H1 (cell line): ENCODE measurements at regions not wholly inside any gene's neighbourhood (a gene's known extent, or its start where the extent isn't known, plus 50 kb on each side); places are given as distances from the start of the nearest gene placed in this dataset.
A peak's percentile ranks its signal among the peaks of the same experiment; 100 is the strongest.

Experiments used
- CTCF ChIA-PET: fragments of 300-600 bp; sonication (Branson Sonifier 250); formaldehyde crosslinking; loops from one replicate; lab custom pipeline; 2021; ENCODE audit not compliant: partially characterized antibody; lab: Charles Lee
- POLR2A ChIA-PET: fragments of 300-600 bp; sonication (Branson Sonifier 250); formaldehyde crosslinking; loops from one replicate; lab custom pipeline; 2021; ENCODE audit warnings: inconsistent platforms; ENCODE audit not compliant: partially characterized antibody; lab: Charles Lee
- DNase-seq, 2 experiments: peaks; one replicate each; pipeline versions ENCODE4 v3.0.0 to v3.0.0-alpha.2; 2010 to 2022; ENCODE audit warnings: low spot score in 2 of 2, low read depth in 1 of 2, mixed read lengths in 1 of 2
- FAIRE-seq: peaks from 2 replicates; lab custom pipeline; 2011; peaks lifted over from hg19 to GRCh38; lab: Jason Lieb, UNC
- H2AFZ ChIP-seq: 2 replicates; pipeline ENCODE4 v1.8.1; 2012; ENCODE audit warnings: low read length, inconsistent platforms
- H2AK5ac ChIP-seq: 2 replicates; pipeline ENCODE4 v1.6.1; 2013; ENCODE audit warnings: low read depth, low read length
- H2BK120ac ChIP-seq: replicated peaks from 2 replicates; pipeline ENCODE3; 2013; ENCODE audit warnings: low read depth, low read length, inconsistent platforms
- H2BK12ac ChIP-seq: 2 replicates; pipeline ENCODE4 v1.6.1; 2013; ENCODE audit warnings: low read depth, low read length
- H2BK15ac ChIP-seq: 2 replicates; pipeline ENCODE4 v1.6.1; 2013; ENCODE audit warnings: low read length
- H2BK20ac ChIP-seq: 2 replicates; pipeline ENCODE4 v1.6.1; 2013; ENCODE audit warnings: low read length
- H2BK5ac ChIP-seq: 2 replicates; pipeline ENCODE4 v1.6.1; 2013; ENCODE audit warnings: low read depth, low read length
- H3K14ac ChIP-seq: 2 replicates; pipeline ENCODE4 v1.6.1; 2013; ENCODE audit warnings: inconsistent platforms; ENCODE audit not compliant: insufficient read length
- H3K18ac ChIP-seq: 2 replicates; pipeline ENCODE4 v1.6.1; 2013; ENCODE audit warnings: low read length; ENCODE audit errors: extremely low read depth
- H3K23ac ChIP-seq: 2 replicates; pipeline ENCODE4 v1.6.1; 2013; ENCODE audit warnings: inconsistent platforms; ENCODE audit not compliant: insufficient read length
- H3K23me2 ChIP-seq: 2 replicates; pipeline ENCODE4 v1.6.1; 2013; ENCODE audit warnings: low read depth, low read length
- H3K27ac ChIP-seq: 2 replicates; pipeline ENCODE4 v1.6.1; 2011; ENCODE audit warnings: low read depth, low read length, inconsistent platforms
- H3K27me3 ChIP-seq, 4 experiments: replicated peaks in 1 of 4; 1 replicate in 1 of 4; 2 replicates in 3 of 4; pipeline versions ENCODE4 v1.6.1 to v1.8.1; 2011 to 2013; ENCODE audit warnings: low read length in 3 of 4, mild to moderate bottlenecking in 3 of 4, inconsistent platforms in 2 of 4, mixed read lengths in 2 of 4, moderate library complexity in 1 of 4; ENCODE audit not compliant: control insufficient read depth in 3 of 4, insufficient read depth in 3 of 4; ENCODE audit errors: extremely low read depth in 1 of 4
- H3K36me3 ChIP-seq, 4 experiments: 2 replicates each; pipeline versions ENCODE4 v1.6.1 to v1.8.1; 2011 to 2013; ENCODE audit warnings: mild to moderate bottlenecking in 4 of 4, low read length in 3 of 4, moderate library complexity in 2 of 4, control low read depth in 1 of 4, inconsistent platforms in 1 of 4; ENCODE audit not compliant: insufficient read depth in 4 of 4, control insufficient read depth in 2 of 4
- H3K4ac ChIP-seq: replicated peaks from 2 replicates; pipeline ENCODE3; 2013; ENCODE audit warnings: low read length, low read depth, mixed read lengths, inconsistent platforms; ENCODE audit not compliant: insufficient read length
- H3K4me1 ChIP-seq, 4 experiments: replicated peaks in 1 of 4; 1 replicate in 1 of 4; 2 replicates in 3 of 4; pipeline versions ENCODE4 v1.6.1 to v1.8.1; 2011 to 2013; ENCODE audit warnings: low read length in 3 of 4, inconsistent platforms in 2 of 4, mixed read lengths in 1 of 4; ENCODE audit not compliant: insufficient read depth in 4 of 4, control insufficient read depth in 3 of 4
- H3K4me2 ChIP-seq, 2 experiments: 2 replicates each; pipeline versions ENCODE4 v1.6.1 to v1.8.1; 2011 to 2013; ENCODE audit warnings: low read depth in 2 of 2, low read length in 2 of 2, control low read depth in 1 of 2, inconsistent platforms in 1 of 2, mild to moderate bottlenecking in 1 of 2; ENCODE audit not compliant: insufficient read depth in 1 of 2
- H3K4me3 ChIP-seq, 4 experiments: fragments of 200-600, 300-600 bp in 1 of 4; sonication (generic), shearing (Covaris generic), sonication (Bioruptor Twin) in 1 of 4; 2 replicates each; pipeline versions ENCODE4 v1.5.1 to v1.8.1; 2011 to 2016; ENCODE audit warnings: low read length in 4 of 4, low read depth in 3 of 4, control low read depth in 2 of 4, inconsistent platforms in 2 of 4, mild to moderate bottlenecking in 2 of 4, mixed read lengths in 1 of 4, moderate library complexity in 1 of 4; ENCODE audit not compliant: insufficient read depth in 2 of 4; ENCODE audit errors: extremely low read depth in 1 of 4
- H3K56ac ChIP-seq: replicated peaks from 2 replicates; pipeline ENCODE3; 2013; ENCODE audit warnings: low read depth, mild to moderate bottlenecking, mixed read lengths, low read length, inconsistent platforms; ENCODE audit not compliant: insufficient read length
- H3K79me1 ChIP-seq: 2 replicates; pipeline ENCODE4 v1.6.1; 2013; ENCODE audit warnings: low read depth, low read length, control low read depth
- H3K79me2 ChIP-seq, 2 experiments: 2 replicates each; pipeline versions ENCODE4 v1.6.1 to v1.8.1; 2012 to 2013; ENCODE audit warnings: low read length in 2 of 2, mild to moderate bottlenecking in 2 of 2, inconsistent platforms in 1 of 2; ENCODE audit not compliant: insufficient read depth in 2 of 2, control insufficient read depth in 1 of 2
- H3K9ac ChIP-seq, 4 experiments: replicated peaks in 1 of 4; 1 replicate in 1 of 4; 2 replicates in 3 of 4; pipeline versions ENCODE4 v1.6.1 to v1.8.1; 2011 to 2013; ENCODE audit warnings: low read depth in 3 of 4, low read length in 3 of 4, control low read depth in 2 of 4, mild to moderate bottlenecking in 2 of 4, moderate library complexity in 2 of 4, inconsistent platforms in 1 of 4; ENCODE audit errors: extremely low read depth in 1 of 4
- H3K9me3 ChIP-seq, 2 experiments: 2 replicates each; pipeline versions ENCODE4 v1.6.1 to v1.8.1; 2012 to 2013; ENCODE audit warnings: mild to moderate bottlenecking in 2 of 2, moderate library complexity in 2 of 2, control low read depth in 1 of 2, inconsistent platforms in 1 of 2, low read depth in 1 of 2, low read length in 1 of 2, mixed read lengths in 1 of 2; ENCODE audit not compliant: insufficient read depth in 2 of 2
- H4K20me1 ChIP-seq, 2 experiments: replicated peaks in 1 of 2; 2 replicates each; pipeline versions ENCODE3 to v1.8.1; 2011 to 2013; ENCODE audit warnings: inconsistent platforms in 2 of 2, low read length in 2 of 2, mild to moderate bottlenecking in 1 of 2; ENCODE audit not compliant: insufficient read depth in 2 of 2, control insufficient read depth in 1 of 2
- H4K5ac ChIP-seq: 2 replicates; pipeline ENCODE4 v1.6.1; 2013; ENCODE audit warnings: low read length, low read depth, mixed read lengths, inconsistent platforms; ENCODE audit not compliant: insufficient read length
- H4K8ac ChIP-seq: 2 replicates; pipeline ENCODE4 v1.8.0; 2013; ENCODE audit warnings: mild to moderate bottlenecking, moderate library complexity, low read length, inconsistent platforms; ENCODE audit not compliant: insufficient read depth; ENCODE audit errors: extremely low read depth
- H4K91ac ChIP-seq: replicated peaks from 2 replicates; pipeline ENCODE3; 2013; ENCODE audit warnings: low read length, mixed read lengths, inconsistent platforms; ENCODE audit not compliant: insufficient read length
- TAF7 ChIP-seq: optimal IDR thresholded peaks from 2 replicates; pipeline ENCODE3; 2011; ENCODE audit warnings: low read depth, mild to moderate bottlenecking, inconsistent platforms, low read length, moderate library complexity, borderline replicate concordance
- WGBS, 2 experiments: shearing (Covaris generic) in 1 of 2; methylation state at CpG; one replicate each; pipeline versions ENCODE4 v1.1.6 to v1.1.7; 2013 to 2015; ENCODE audit warnings: low lambda C conversion rate in 2 of 2, mixed read lengths in 2 of 2, inconsistent platforms in 1 of 2, low coverage in 1 of 2, missing lambda C conversion rate in 1 of 2; ENCODE audit not compliant: insufficient replicate concordance in 2 of 2, insufficient coverage in 1 of 2, insufficient read length in 1 of 2; ENCODE audit errors: extremely low coverage in 1 of 2, missing lambda C conversion rate in 1 of 2; 5-methylcytosine and 5-hydroxymethylcytosine counted together

- H3K27ac ChIP-seq = no peak overlapping the region
- ChIA-PET CTCF (interaction anchor here (1.0 kb wide), 1 partner anchor 8 kb away, joined by 4 read pairs; no protein-coding TSS in a partner anchor), POLR2A (no interaction called here)
- no peak overlapping the region for H3K14ac ChIP-seq
- H3K56ac ChIP-seq = no peak overlapping the region
- H2AFZ ChIP-seq = no peak overlapping the region
- FAIRE-seq = no peak
- no peak overlapping the region for H4K8ac ChIP-seq
- 81% methylated on average over 6 of the region's 6 CpGs; no CpG with 5 or more reads in 1 of the 2 experiments for WGBS, 2 experiments
- H3K9me3 ChIP-seq = no peaks in the 10 kb centered on the region
- no peak overlapping the region for H2BK5ac ChIP-seq
- peak overlapping the region; percentile 40; the same call in 1 of the 2 replicates for H2BK15ac ChIP-seq
- no peaks in the 10 kb centered on the region for H3K79me2 ChIP-seq
- no peak overlapping the region for H3K4me2 ChIP-seq
- no peaks in the 10 kb centered on the region; a peak in 1 of 8 replicates for H3K36me3 ChIP-seq
- no peaks in the 10 kb centered on the region for H4K20me1 ChIP-seq
- no peak overlapping the region for H4K91ac ChIP-seq
- H3K23ac ChIP-seq = no peak overlapping the region
- H3K23me2 ChIP-seq = no peaks in the 10 kb centered on the region
- no peak for DNase-seq
- H4K5ac ChIP-seq = no peak overlapping the region
- no peaks in the 10 kb centered on the region for H3K27me3 ChIP-seq
- H3K18ac ChIP-seq = no peak overlapping the region
- no peak overlapping the region for H2AK5ac ChIP-seq
- H2BK12ac ChIP-seq = no peak overlapping the region; the same call in 1 of the 2 replicates
- no peak overlapping the region for H2BK20ac ChIP-seq
- no peak overlapping the region for H3K4ac ChIP-seq
- no peak overlapping the region for H3K4me3 ChIP-seq
- H3K79me1 ChIP-seq = no peaks in the 10 kb centered on the region
- H3K4me1 ChIP-seq = peaks cover 0 to 7% (median 2%) of the 10 kb centered on the region in 4 experiments; a peak in 4 of 7 replicates
- H3K9ac ChIP-seq = no peak overlapping the region
- no peak overlapping the region for H2BK120ac ChIP-seq
- no peak for TF ChIP-seq TAF7
Measured at GRCh38 chr1:29576510-29576909, 340.2 kb downstream of the PTPRU start.
